PC-9 (cell line): ENCODE measurements at regions not wholly inside any gene's neighbourhood (a gene's known extent, or its start where the extent isn't known, plus 50 kb on each side); places are given as distances from the start of the nearest gene placed in this dataset.

Experiments used
- BruUV-seq: library from RNA; stranded (reverse); fragments of 400-500 nt; replicated peaks from 2 replicates; lab custom pipeline; 2021; lab: Mats Ljungman, UMichigan
- CTCF ChIA-PET: fragments of 300-600 bp; sonication (Branson Sonifier 250); formaldehyde crosslinking; loops from one replicate; lab custom pipeline; 2022; ENCODE audit warnings: antibody characterized with exemption; lab: Charles Lee
- POLR2A ChIA-PET: fragments of 300-600 bp; sonication (Branson Sonifier 250); formaldehyde crosslinking; loops from one replicate; lab custom pipeline; 2022; ENCODE audit warnings: antibody characterized with exemption; ENCODE audit not compliant: unreplicated experiment; lab: Charles Lee
- DNase-seq, 2 experiments: peaks; one replicate each; pipeline versions ENCODE4 v3.0.0 to v3.0.0-alpha.2; 2015 to 2022; ENCODE audit warnings: mixed read lengths in 1 of 2
- H2AFZ ChIP-seq: fragments of 200-600 bp; sonication (generic); 2 replicates; pipeline ENCODE4 v1.8.1; 2017; ENCODE audit warnings: antibody characterized with exemption
- H3F3A ChIP-seq: fragments of 200-600 bp; sonication (generic); 2 replicates; pipeline ENCODE4 v1.8.1; 2017; ENCODE audit warnings: antibody characterized with exemption, mild to moderate bottlenecking, low read depth; ENCODE audit not compliant: insufficient read depth
- H3K27ac ChIP-seq: fragments of 200-600 bp; sonication (generic); 2 replicates; pipeline ENCODE4 v1.6.1; 2016; ENCODE audit warnings: mixed run types
- H3K27me3 ChIP-seq: fragments of 200-600 bp; sonication (generic); 2 replicates; pipeline ENCODE4 v1.6.1; 2016; ENCODE audit warnings: low read depth, mixed run types; ENCODE audit not compliant: insufficient read depth
- H3K36me3 ChIP-seq: fragments of 200-600 bp; sonication (generic); 2 replicates; pipeline ENCODE4 v1.6.1; 2016; ENCODE audit warnings: low read depth, mixed run types
- H3K4me1 ChIP-seq: fragments of 200-600 bp; sonication (generic); replicated peaks from 2 replicates; pipeline ENCODE4 v1.6.1; 2016; ENCODE audit warnings: mixed run types; ENCODE audit not compliant: insufficient read depth
- H3K4me2 ChIP-seq: fragments of 200-600 bp; sonication (generic); 2 replicates; pipeline ENCODE4 v1.6.1; 2017; ENCODE audit warnings: mixed run types
- H3K4me3 ChIP-seq: fragments of 200-600 bp; sonication (generic); 2 replicates; pipeline ENCODE4 v1.6.1; 2016; ENCODE audit warnings: mixed run types
- H3K79me2 ChIP-seq: fragments of 200-600 bp; sonication (generic); 2 replicates; pipeline ENCODE4 v1.6.1; 2017; ENCODE audit warnings: low read depth, mixed run types
- H3K9me2 ChIP-seq: fragments of 200-600 bp; sonication (generic); 2 replicates; pipeline ENCODE4 v1.8.1; 2017; ENCODE audit warnings: mild to moderate bottlenecking; ENCODE audit not compliant: insufficient read depth
- H3K9me3 ChIP-seq: fragments of 200-600 bp; sonication (generic); 2 replicates; pipeline ENCODE4 v1.8.1; 2016; ENCODE audit warnings: low read depth; ENCODE audit not compliant: insufficient read depth
- H4K20me1 ChIP-seq: fragments of 200-600 bp; sonication (generic); 2 replicates; pipeline ENCODE4 v1.8.1; 2017; ENCODE audit not compliant: insufficient read depth
- EZH2 ChIP-seq: fragments of 200-600 bp; sonication (generic); IDR thresholded peaks from 2 replicates; pipeline ENCODE4 v1.8.0; 2017; ENCODE audit warnings: antibody characterized with exemption, low read depth
- intact Hi-C: fragments of 100-400 bp; cut with micrococcal nuclease; formaldehyde crosslinking; loops from one replicate; pipeline ENCODE4 v1.10.0; 2022; ENCODE audit not compliant: unreplicated experiment
- TF ChIP-seq, protein P1 (sequence below): fragments of 200-600 bp; sonication (generic); conservative IDR thresholded peaks from 2 replicates; pipeline ENCODE4 v1.6.1; 2017; ENCODE audit warnings: mixed run types, antibody characterized with exemption, mild to moderate bottlenecking, moderate library complexity

DNA sequence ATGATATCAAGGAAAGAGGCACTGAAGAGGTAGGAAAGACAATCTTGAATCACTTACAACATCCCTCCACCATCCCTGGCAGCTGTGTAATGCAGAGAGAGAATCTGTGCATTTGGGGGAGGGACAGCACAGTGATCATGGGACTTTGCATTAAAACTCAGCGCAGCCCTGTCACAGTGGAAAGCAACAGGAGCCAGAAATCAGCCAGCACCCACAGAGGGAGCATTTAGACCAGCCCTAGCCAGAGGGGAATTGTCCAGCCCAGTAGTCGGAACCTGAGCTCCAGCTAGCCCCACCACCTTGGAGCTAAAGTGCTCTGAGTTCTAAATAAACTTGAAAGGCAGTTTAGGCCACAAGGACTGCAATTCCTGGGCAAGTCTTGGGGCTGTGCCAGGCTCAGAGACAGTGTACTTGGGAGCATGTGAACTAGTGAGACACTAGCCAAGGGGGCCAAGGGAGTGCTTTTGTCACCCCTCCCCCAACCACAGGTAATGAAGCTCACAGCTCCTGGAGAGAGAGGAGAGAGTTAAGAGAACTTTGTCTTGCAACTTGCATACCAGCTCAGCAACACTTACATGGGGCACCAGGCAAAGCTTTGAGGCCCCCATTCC, 83.9 kb upstream of the FAM241A start:
- Histone ChIP-seq H3F3A (no peaks in the 10 kb centered on the region), H2AFZ (no peak overlapping the region), H3K4me3 (no peak overlapping the region), H3K79me2 (no peaks in the 10 kb centered on the region), H3K4me1 (no peaks in the 10 kb centered on the region), H3K9me2 (no peaks in the 10 kb centered on the region), H3K4me2 (no peak overlapping the region), H3K36me3 (no peaks in the 10 kb centered on the region), H3K9me3 (no peaks in the 10 kb centered on the region), H3K27me3 (no peaks in the 10 kb centered on the region), H3K27ac (no peak overlapping the region), H4K20me1 (no peaks in the 10 kb centered on the region)
- CTCF ChIA-PET: no interaction called here
- BruUV-seq: no TSS peak
- no peak for TF ChIP-seq EZH2
- TF ChIP-seq, protein P1, sequence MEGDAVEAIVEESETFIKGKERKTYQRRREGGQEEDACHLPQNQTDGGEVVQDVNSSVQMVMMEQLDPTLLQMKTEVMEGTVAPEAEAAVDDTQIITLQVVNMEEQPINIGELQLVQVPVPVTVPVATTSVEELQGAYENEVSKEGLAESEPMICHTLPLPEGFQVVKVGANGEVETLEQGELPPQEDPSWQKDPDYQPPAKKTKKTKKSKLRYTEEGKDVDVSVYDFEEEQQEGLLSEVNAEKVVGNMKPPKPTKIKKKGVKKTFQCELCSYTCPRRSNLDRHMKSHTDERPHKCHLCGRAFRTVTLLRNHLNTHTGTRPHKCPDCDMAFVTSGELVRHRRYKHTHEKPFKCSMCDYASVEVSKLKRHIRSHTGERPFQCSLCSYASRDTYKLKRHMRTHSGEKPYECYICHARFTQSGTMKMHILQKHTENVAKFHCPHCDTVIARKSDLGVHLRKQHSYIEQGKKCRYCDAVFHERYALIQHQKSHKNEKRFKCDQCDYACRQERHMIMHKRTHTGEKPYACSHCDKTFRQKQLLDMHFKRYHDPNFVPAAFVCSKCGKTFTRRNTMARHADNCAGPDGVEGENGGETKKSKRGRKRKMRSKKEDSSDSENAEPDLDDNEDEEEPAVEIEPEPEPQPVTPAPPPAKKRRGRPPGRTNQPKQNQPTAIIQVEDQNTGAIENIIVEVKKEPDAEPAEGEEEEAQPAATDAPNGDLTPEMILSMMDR: no peak
- POLR2A ChIA-PET: interaction anchor here (0.6 kb wide), 1 partner anchor 420 kb away, joined by 3 read pairs; no protein-coding TSS in a partner anchor
- intact Hi-C loops: no loop called here
- no peak for DNase-seq

DNA sequence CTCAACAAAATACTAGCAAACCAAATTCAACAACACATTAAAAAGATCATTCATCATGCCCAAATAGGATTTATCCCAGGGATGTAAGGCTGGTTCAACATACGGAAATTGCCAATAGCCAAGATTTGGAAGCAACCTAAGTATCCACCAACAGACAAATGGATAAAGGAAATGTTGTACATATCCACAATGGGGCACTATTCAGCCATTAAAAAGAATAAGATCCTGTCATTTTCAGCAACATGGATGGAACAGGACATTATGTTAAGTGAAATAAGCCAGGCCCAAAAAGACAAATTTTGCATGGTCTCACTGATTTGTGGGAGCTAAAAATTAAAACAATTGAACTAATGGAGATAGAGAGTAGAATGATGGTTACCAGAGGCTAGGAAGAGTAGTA, 82.0 kb upstream of the FAM241A start:
- Histone ChIP-seq H3K27me3 (no peaks in the 10 kb centered on the region), H4K20me1 (no peaks in the 10 kb centered on the region), H3K79me2 (no peaks in the 10 kb centered on the region), H3K36me3 (no peaks in the 10 kb centered on the region), H2AFZ (no peak overlapping the region), H3K9me3 (no peaks in the 10 kb centered on the region), H3K4me3 (no peak overlapping the region), H3K27ac (no peak overlapping the region), H3K4me2 (no peak overlapping the region), H3F3A (no peaks in the 10 kb centered on the region), H3K9me2 (no peaks in the 10 kb centered on the region), H3K4me1 (no peaks in the 10 kb centered on the region)
- CTCF ChIA-PET: no interaction called here
- DNase-seq: peak in 1 of 2 experiments; percentile 40
- POLR2A ChIA-PET: no interaction called here
- intact Hi-C loops: loop anchor here (1.0 kb wide), 2 partner anchors 461 to 541 kb away; no protein-coding TSS in a partner anchor
- TF ChIP-seq, protein P1: peak; percentile 46
- no peak for TF ChIP-seq EZH2
- BruUV-seq: no TSS peak

DNA sequence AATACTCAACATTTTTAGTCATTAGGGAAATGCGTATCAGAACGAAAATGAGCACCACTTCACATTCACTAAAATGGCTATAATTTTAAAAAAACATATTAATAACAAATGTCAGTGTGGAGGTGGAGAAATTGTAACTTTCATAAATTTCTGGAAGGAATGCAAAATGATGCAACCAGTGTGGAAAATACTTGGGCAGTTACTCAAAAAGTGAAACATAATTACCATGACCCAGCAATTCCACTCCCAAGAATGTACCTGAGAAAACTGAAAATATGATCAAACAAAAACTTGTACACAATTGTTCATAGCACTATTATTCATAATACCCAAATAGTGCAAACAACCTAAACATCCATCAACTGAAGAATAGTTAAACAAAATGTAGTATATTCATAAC, 76.1 kb upstream of the FAM241A start:
- TF ChIP-seq, protein P1: no peak
- no peak for TF ChIP-seq EZH2
- Histone ChIP-seq H4K20me1 (no peaks in the 10 kb centered on the region), H3K4me2 (no peak overlapping the region), H3K9me3 (peaks cover 33% of the 10 kb centered on the region), H3K27me3 (no peaks in the 10 kb centered on the region), H3K4me1 (no peaks in the 10 kb centered on the region), H3K79me2 (no peaks in the 10 kb centered on the region), H3F3A (no peaks in the 10 kb centered on the region), H3K27ac (peak overlapping the region; percentile 36), H3K36me3 (no peaks in the 10 kb centered on the region), H3K9me2 (no peaks in the 10 kb centered on the region), H3K4me3 (no peak overlapping the region), H2AFZ (no peak overlapping the region)
- DNase-seq: no peak
- BruUV-seq: no TSS peak
- intact Hi-C loops: no loop called here
- ChIA-PET CTCF (interaction anchor here (0.7 kb wide), 1 partner anchor 1445 kb away, joined by 3 read pairs; no protein-coding TSS in a partner anchor), POLR2A (no interaction called here)
